GM21619 (cell line): ENCODE measurements at regions not wholly inside any gene's neighbourhood (a gene's known extent, or its start where the extent isn't known, plus 50 kb on each side); places are given as distances from the start of the nearest gene placed in this dataset.
"Not testable (repeated sequence)": the region's sequence is repeated elsewhere in the genome, so short reads cannot be mapped to it uniquely, and the experiment has no call there.

Experiments used
- ATAC-seq: cut with Tn5 transposase; IDR thresholded peaks from one replicate; pipeline ENCODE4 v1.9.1; 2021; ENCODE audit not compliant: unreplicated experiment

- no peak for ATAC-seq
Measured at GRCh38 chr5:81830596-81830995, 79.7 kb upstream of the SSBP2 start.

DNA sequence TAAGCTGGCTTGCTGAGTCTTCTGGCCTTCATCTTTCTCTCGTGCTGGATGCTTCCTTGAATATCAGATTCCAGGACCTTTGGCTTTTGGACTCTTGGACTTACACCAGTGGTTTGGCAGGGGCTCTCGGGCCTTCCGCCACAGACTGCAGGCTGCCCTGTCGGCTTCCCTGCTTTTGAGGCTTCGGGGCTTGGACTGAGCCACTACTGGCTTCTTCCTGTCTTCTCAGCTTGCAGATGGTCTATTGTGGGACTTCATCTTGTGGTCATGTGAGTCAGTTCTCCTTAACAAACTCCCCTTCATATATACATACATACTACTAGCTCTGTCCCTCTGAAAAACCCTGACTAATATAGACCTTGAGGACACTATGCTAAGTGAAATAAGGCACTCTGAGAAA is 78.3 kb upstream of the SSBP2 start:
- ATAC-seq = no peak

DNA sequence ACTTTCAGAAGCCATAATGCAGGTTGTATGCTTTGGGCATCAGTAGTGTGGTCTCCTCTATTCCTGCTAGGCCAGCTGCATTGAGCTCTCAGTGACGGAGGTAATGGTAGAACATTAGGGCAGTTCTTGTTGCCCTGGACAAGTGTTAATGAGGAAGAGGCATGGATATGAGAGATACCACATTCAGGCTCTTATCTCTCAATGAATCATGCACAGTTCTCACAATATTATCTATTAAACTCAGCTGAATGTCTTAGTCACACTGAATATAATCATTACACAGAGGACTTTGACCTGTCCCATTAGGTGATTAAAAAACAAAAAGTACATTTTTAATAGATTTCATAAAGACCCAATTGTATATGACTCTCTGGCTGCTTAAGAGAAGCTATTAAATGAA is 76.6 kb upstream of the SSBP2 start:
- no peak for ATAC-seq

DNA sequence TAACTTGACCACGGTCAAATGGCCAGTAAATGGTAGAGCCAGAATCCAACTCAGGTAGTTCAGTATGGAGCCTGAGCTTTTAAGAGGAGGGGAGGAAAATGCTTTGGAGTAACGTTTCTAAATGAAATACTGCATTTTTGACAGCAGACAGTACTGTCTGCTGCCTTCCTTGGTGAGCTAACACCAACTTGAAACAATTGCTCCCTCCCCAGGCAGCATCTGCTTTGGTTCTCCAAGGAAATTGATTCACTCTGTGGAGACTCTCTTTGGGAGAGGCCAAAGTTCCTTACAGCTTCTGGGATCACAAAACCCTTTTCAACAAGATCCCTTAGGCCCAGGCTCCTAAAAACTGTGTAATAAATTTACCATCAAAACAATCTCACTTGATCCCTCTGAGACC is 75.2 kb upstream of the SSBP2 start:
- no peak for ATAC-seq

DNA sequence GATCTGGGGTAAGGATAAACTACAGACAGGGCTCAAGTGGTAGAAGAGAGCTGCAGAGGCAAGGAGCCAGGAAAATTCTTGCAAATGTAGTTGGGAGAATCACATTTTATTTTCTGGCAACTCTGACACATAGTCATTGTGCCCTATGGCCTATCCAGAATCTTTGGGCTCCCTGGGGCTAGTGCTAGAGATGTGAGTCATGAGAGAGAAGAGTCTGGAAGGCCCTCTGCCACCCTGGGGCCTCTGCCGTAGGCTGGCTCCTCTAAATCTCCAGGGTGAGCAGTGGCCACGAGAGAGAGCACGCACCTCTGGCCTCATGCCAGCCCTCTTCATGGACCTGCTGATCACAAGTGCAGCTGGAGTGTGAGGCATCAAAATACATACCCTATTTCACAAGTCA is 74.3 kb upstream of the SSBP2 start:
- no peak for ATAC-seq

GRCh38 chr5:81823736-81824135 is 72.8 kb upstream of the SSBP2 start:
- ATAC-seq = not testable (repeated sequence)

DNA sequence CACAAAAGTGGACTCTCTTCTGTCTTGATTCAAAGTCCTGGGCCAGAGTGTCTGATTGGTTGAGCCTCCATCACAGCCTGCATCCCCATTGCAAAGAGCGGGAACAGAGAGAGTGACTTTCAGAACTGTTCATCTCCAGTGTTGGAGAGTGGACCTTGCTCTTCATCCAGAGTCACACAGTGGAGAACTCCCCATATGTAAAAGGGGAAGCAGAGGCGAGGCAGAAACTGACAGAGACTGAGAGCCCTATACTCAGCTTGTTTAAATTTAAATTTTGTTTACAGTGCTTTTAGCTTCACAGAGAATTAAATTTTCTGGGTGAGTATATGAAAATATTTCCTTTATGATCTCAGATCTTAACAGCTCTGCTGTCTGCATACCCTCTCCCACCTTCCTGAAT is 70.0 kb upstream of the SSBP2 start:
- no peak for ATAC-seq

GRCh38 chr5:81820318-81820636 is 69.4 kb upstream of the SSBP2 start:
- ATAC-seq = no peak

DNA sequence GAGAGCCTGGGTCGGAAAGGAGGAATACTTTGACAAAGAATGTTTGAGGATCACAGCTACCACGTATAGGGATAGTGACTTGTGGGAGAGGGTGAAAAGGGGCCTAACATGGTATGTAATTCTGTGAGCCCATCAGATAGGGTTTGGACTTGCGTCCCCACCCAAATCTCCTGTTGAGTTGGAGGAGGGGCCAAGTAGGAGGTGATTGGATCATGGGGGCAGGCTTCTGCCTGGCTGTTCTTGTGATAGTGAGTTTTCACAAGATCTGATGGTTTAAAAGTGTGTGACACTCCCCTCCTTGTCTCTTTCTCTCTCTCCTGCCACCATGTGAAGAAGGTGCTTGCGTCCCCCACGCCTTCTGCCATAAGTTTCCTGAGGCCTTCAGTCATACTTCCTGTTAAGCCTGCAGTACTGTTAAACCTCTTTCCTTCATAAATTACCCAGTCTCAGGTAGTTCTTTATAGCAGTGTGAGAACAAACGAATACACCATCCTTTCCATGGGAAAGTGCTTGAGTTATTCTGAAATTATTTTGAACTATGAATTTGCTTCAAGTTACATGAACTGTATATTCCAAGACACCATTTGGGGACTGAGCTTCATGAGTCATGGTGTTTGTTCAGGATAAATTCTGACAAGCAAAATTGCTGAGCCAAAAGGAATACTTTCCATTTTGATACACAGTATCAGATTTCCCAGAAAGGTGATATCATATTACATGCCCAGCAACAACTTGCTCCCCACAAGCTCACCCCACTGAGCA is 68.8 kb upstream of the SSBP2 start:
- ATAC-seq = no peak

- no peak for ATAC-seq
Measured at GRCh38 chr5:81817980-81818379, 67.1 kb upstream of the SSBP2 start.

DNA sequence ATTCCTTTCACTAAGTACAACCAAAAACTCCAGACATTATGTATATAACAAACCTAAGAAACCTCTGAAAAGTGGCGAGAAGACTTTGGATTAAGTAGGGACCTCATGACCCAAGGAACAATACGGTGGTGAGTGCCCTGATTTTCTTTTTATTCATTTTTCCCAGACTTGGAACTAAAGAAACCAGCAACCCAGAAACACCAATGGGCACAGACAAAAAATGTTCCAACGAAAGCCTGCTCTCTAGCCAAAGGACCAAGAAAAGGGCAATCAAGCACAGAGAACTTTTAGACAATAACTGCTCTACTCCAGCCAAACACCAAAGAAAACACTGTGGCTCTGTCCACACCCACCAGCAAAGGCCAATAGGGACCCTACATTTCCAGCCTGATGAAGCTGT is 66.2 kb upstream of the SSBP2 start:
- ATAC-seq = no peak

GRCh38 chr5:81815321-81815720 is 64.4 kb upstream of the SSBP2 start:
- no peak for ATAC-seq

DNA sequence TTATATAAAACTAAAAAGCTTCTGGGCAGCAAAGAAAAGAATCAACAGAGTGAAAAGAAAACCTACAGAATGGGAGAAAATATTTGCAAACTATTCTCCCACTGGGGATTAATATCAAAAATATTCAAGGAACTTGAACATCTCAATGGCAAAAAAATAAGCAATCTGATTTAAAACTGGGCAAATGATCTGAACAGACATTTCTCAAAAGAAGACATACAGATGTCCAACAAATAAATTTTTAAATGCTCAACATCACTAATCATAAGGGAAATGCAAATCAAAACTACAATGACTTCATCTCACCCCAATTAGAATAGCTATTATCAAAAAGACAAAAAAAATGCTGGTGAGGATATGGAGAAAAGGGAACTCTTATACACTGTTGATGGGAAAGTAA is 57.2 kb upstream of the SSBP2 start:
- ATAC-seq = no peak

DNA sequence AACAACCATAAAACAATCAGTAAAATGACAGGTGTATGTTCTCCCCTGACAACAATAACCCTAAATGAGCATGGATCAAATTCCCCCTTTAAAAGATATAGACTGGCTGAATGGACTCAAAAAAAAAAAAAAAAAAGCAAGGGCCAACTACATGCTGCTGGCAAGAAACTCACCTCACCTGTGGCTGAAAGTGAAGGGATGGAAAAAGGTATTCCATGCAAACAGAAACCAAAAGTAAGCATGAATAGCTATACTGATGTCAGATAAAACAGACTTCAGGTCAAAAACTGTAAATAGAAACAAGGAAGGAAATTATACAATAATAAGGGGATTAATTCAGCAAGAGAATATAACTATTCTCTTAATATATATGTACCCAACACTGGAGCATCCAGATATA is 54.2 kb upstream of the SSBP2 start:
- no peak for ATAC-seq

- ATAC-seq = no peak
Measured at GRCh38 chr5:81803812-81804211, 52.9 kb upstream of the SSBP2 start.

GRCh38 chr5:81802625-81803024 is 51.7 kb upstream of the SSBP2 start:
- ATAC-seq = no peak

GRCh38 chr5:81802020-81802419 is 51.1 kb upstream of the SSBP2 start:
- ATAC-seq = no peak

DNA sequence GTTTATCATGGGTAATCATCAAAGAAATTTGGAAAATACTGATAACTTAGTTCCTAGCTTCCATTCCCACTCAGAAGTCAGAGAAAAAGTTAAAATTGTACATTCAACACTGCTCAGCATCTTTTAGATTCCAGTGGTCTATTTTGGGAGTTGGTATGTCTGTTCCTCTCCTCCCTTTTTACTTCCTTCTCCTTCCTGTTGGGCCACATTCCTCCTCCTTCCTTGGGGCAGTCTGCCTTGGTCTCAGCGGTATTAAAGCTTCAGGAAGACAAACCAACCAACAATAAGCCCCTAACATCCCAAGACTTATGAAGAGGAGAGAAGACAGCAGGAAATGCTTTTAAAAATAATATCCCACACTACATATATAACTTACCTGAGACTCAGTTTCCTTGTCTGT is 49.9 kb upstream of the SSBP2 start:
- ATAC-seq = no peak
